Hepatocyte (in vitro differentiated cells): ENCODE measurements at regions not wholly inside any gene's neighbourhood (a gene's known extent, or its start where the extent isn't known, plus 50 kb on each side); places are given as distances from the start of the nearest gene placed in this dataset.

Experiments
- EZH2phosphoT487 ChIP-seq: fragments of 200-600 bp; sonication (generic); IDR thresholded peaks from one replicate; pipeline ENCODE4 v1.6.1; 2018; ENCODE audit warnings: antibody characterized with exemption, mild to moderate bottlenecking, low read depth, moderate library complexity; ENCODE audit not compliant: unreplicated experiment, severe bottlenecking
- TF ChIP-seq, protein P1 (sequence below): fragments of 200-600 bp; sonication (generic); IDR thresholded peaks from 2 replicates; pipeline ENCODE4 v1.5.1; 2016; ENCODE audit warnings: antibody characterized with exemption, mild to moderate bottlenecking; ENCODE audit not compliant: poor library complexity

DNA sequence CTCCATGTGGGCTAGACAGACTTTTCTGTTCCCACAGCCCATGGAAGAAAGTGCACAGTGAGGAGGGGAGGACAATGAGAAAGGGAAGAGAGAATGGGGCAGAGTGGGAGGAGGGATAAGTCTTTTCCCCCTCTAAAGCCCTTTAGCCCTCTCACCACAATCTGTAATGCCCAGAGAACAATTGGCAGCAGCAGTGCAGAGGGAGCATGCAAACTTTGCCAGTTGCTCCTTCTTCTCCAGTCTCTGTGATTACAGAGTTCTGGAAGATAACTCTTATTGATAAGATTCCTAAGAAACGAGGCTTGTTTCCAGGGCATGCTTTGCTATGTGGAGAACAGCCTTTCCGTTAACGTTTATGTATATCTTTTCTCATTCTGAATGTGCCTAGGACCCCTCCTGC lies 50.0 kb upstream of the FMN1 start:
- TF ChIP-seq, protein P1, sequence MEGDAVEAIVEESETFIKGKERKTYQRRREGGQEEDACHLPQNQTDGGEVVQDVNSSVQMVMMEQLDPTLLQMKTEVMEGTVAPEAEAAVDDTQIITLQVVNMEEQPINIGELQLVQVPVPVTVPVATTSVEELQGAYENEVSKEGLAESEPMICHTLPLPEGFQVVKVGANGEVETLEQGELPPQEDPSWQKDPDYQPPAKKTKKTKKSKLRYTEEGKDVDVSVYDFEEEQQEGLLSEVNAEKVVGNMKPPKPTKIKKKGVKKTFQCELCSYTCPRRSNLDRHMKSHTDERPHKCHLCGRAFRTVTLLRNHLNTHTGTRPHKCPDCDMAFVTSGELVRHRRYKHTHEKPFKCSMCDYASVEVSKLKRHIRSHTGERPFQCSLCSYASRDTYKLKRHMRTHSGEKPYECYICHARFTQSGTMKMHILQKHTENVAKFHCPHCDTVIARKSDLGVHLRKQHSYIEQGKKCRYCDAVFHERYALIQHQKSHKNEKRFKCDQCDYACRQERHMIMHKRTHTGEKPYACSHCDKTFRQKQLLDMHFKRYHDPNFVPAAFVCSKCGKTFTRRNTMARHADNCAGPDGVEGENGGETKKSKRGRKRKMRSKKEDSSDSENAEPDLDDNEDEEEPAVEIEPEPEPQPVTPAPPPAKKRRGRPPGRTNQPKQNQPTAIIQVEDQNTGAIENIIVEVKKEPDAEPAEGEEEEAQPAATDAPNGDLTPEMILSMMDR, result no peak
- no peak for TF ChIP-seq EZH2phosphoT487
